ENCODE measurements at regions not wholly inside any gene's neighbourhood (a gene's known extent, or its start where the extent isn't known, plus 50 kb on each side); places are given as distances from the start of the nearest gene placed in this dataset.
"Not testable (repeated sequence)": the region's sequence is repeated elsewhere in the genome, so short reads cannot be mapped to it uniquely, and the experiment has no call there.

- H3K27me3 ChIP-seq (replicated peaks; ENCODE audit: insufficient read depth, low read length) = no peaks in the 10 kb centered on the region
- no peaks in the 10 kb centered on the region for H3F3A ChIP-seq (ENCODE audit: insufficient read depth, low read length)
- H3K36me3 ChIP-seq (replicated peaks; ENCODE audit: insufficient read depth, low read length) = no peaks in the 10 kb centered on the region
- H3K4me2 ChIP-seq (ENCODE audit: low read depth, low read length) = no peak overlapping the region
- TF ChIP-seq EZH2 (optimal IDR thresholded peaks at IDR 0.05; ENCODE audit: low read depth, low read length) (no peak), CTCF (IDR thresholded peaks at IDR 0.05; ENCODE audit: low read length) (no peak), EZH2phosphoT487 (IDR thresholded peaks at IDR 0.05; ENCODE audit: low read length) (no peak)
- no peak overlapping the region for H3K27ac ChIP-seq (ENCODE audit: low read length)
- no peaks in the 10 kb centered on the region for H4K20me1 ChIP-seq (ENCODE audit: insufficient read depth, low read length)
- H3K4me3 ChIP-seq (ENCODE audit: low read length) = no peak overlapping the region
- no peaks in the 10 kb centered on the region for H3K79me2 ChIP-seq (ENCODE audit: low read length)
- no peak overlapping the region for H2AFZ ChIP-seq (ENCODE audit: low read length)
- H3K9me3 ChIP-seq (replicated peaks; ENCODE audit: insufficient read depth, low read length) = no peaks in the 10 kb centered on the region
- H3K9ac ChIP-seq (ENCODE audit: low read length) = no peak overlapping the region
- no peak for DNase-seq
- no peaks in the 10 kb centered on the region for H3K9me2 ChIP-seq (replicated peaks; ENCODE audit: insufficient read depth, low read length)
- no peaks in the 10 kb centered on the region for H3K4me1 ChIP-seq (ENCODE audit: low read length)
These were observed 53.3 kb upstream of the LYRM9 start for GRCh38 chr17:27946513-27946912.

GRCh38 chr17:27947005-27947406, 53.8 kb upstream of the LYRM9 start:
- no peak for DNase-seq
- no peak overlapping the region for H3K27ac ChIP-seq (ENCODE audit: low read length)
- no peak overlapping the region for H3K4me3 ChIP-seq (ENCODE audit: low read length)
- no peak overlapping the region for H3K4me2 ChIP-seq (ENCODE audit: low read depth, low read length)
- no peak for TF ChIP-seq CTCF (IDR thresholded peaks at IDR 0.05; ENCODE audit: low read length)
- TF ChIP-seq EZH2 (optimal IDR thresholded peaks at IDR 0.05; ENCODE audit: low read depth, low read length) = no peak
- no peak for TF ChIP-seq EZH2phosphoT487 (IDR thresholded peaks at IDR 0.05; ENCODE audit: low read length)
- no peaks in the 10 kb centered on the region for H3K9me2 ChIP-seq (replicated peaks; ENCODE audit: insufficient read depth, low read length)
- no peaks in the 10 kb centered on the region for H3K36me3 ChIP-seq (replicated peaks; ENCODE audit: insufficient read depth, low read length)
- no peaks in the 10 kb centered on the region for H4K20me1 ChIP-seq (ENCODE audit: insufficient read depth, low read length)
- no peaks in the 10 kb centered on the region for H3K9me3 ChIP-seq (replicated peaks; ENCODE audit: insufficient read depth, low read length)
- no peaks in the 10 kb centered on the region for H3F3A ChIP-seq (ENCODE audit: insufficient read depth, low read length)
- H3K79me2 ChIP-seq (ENCODE audit: low read length) = no peaks in the 10 kb centered on the region
- no peak overlapping the region for H3K9ac ChIP-seq (ENCODE audit: low read length)
- H2AFZ ChIP-seq (ENCODE audit: low read length) = no peak overlapping the region
- no peaks in the 10 kb centered on the region for H3K4me1 ChIP-seq (ENCODE audit: low read length)
- no peaks in the 10 kb centered on the region for H3K27me3 ChIP-seq (replicated peaks; ENCODE audit: insufficient read depth, low read length)

GRCh38 chr17:27949304-27949703, 56.1 kb upstream of the LYRM9 start:
- no peak overlapping the region for H3K4me2 ChIP-seq (ENCODE audit: low read depth, low read length)
- no peaks in the 10 kb centered on the region for H3K9me2 ChIP-seq (replicated peaks; ENCODE audit: insufficient read depth, low read length)
- no peaks in the 10 kb centered on the region for H3K36me3 ChIP-seq (replicated peaks; ENCODE audit: insufficient read depth, low read length)
- no peak overlapping the region for H3K4me3 ChIP-seq (ENCODE audit: low read length)
- H3K27me3 ChIP-seq (replicated peaks; ENCODE audit: insufficient read depth, low read length) = no peaks in the 10 kb centered on the region
- no peaks in the 10 kb centered on the region for H3K79me2 ChIP-seq (ENCODE audit: low read length)
- no peak for TF ChIP-seq EZH2 (optimal IDR thresholded peaks at IDR 0.05; ENCODE audit: low read depth, low read length)
- no peak for TF ChIP-seq CTCF (IDR thresholded peaks at IDR 0.05; ENCODE audit: low read length)
- no peak for TF ChIP-seq EZH2phosphoT487 (IDR thresholded peaks at IDR 0.05; ENCODE audit: low read length)
- no peak overlapping the region for H2AFZ ChIP-seq (ENCODE audit: low read length)
- no peaks in the 10 kb centered on the region for H3K9me3 ChIP-seq (replicated peaks; ENCODE audit: insufficient read depth, low read length)
- H3F3A ChIP-seq (ENCODE audit: insufficient read depth, low read length) = no peaks in the 10 kb centered on the region
- H3K9ac ChIP-seq (ENCODE audit: low read length) = no peak overlapping the region
- H4K20me1 ChIP-seq (ENCODE audit: insufficient read depth, low read length) = no peaks in the 10 kb centered on the region
- H3K27ac ChIP-seq (ENCODE audit: low read length) = no peak overlapping the region
- H3K4me1 ChIP-seq (ENCODE audit: low read length) = no peaks in the 10 kb centered on the region
- no peak for DNase-seq

GRCh38 chr17:27950225-27950624, 57.1 kb upstream of the LYRM9 start:
- DNase-seq; H3K79me2 ChIP-seq (ENCODE audit: low read length); H3K9me3 ChIP-seq (replicated peaks; ENCODE audit: insufficient read depth, low read length); H3K27ac ChIP-seq (ENCODE audit: low read length); H3K27me3 ChIP-seq (replicated peaks; ENCODE audit: insufficient read depth, low read length); H3K9ac ChIP-seq (ENCODE audit: low read length); H3F3A ChIP-seq (ENCODE audit: insufficient read depth, low read length); H3K4me2 ChIP-seq (ENCODE audit: low read depth, low read length); H3K4me3 ChIP-seq (ENCODE audit: low read length); H3K36me3 ChIP-seq (replicated peaks; ENCODE audit: insufficient read depth, low read length); H2AFZ ChIP-seq (ENCODE audit: low read length); H4K20me1 ChIP-seq (ENCODE audit: insufficient read depth, low read length); H3K9me2 ChIP-seq (replicated peaks; ENCODE audit: insufficient read depth, low read length); H3K4me1 ChIP-seq (ENCODE audit: low read length): not testable (repeated sequence)
